Panc1 (cell line): ENCODE measurements at regions not wholly inside any gene's neighbourhood (a gene's known extent, or its start where the extent isn't known, plus 50 kb on each side); places are given as distances from the start of the nearest gene placed in this dataset.

Experiments
- ATAC-seq: fragments of 200-7000 bp; cut with Tn5 transposase; 2 replicates; pipeline ENCODE4 v1.9.1; 2020; ENCODE audit warnings: mild to moderate bottlenecking, moderate library complexity
- BruUV-seq: library from RNA; stranded (reverse); fragments of 400-500 nt; replicated peaks from 2 replicates; lab custom pipeline; 2021; lab: Mats Ljungman, UMichigan
- CTCF ChIA-PET: fragments of 300-600 bp; sonication (Branson Sonifier 250); formaldehyde crosslinking; loops from one replicate; lab custom pipeline; 2022; ENCODE audit warnings: antibody characterized with exemption; lab: Charles Lee
- POLR2A ChIA-PET: fragments of 300-600 bp; sonication (Branson Sonifier 250); formaldehyde crosslinking; loops from one replicate; lab custom pipeline; 2022; ENCODE audit warnings: antibody characterized with exemption; lab: Charles Lee
- DNase-seq: peaks from one replicate; pipeline ENCODE4 v3.0.0-alpha.2; 2010; ENCODE audit warnings: low read depth, low spot score
- H3K27ac ChIP-seq: 2 replicates; pipeline ENCODE4 v1.5.1; 2011; ENCODE audit warnings: mild to moderate bottlenecking, low read length, inconsistent platforms
- H3K27me3 ChIP-seq: fragments of 200-500 bp; sonication (Bioruptor generic); 2 replicates; pipeline ENCODE4 v1.6.0; 2014; ENCODE audit warnings: low read length, inconsistent platforms; ENCODE audit not compliant: control insufficient read depth, insufficient read depth
- H3K36me3 ChIP-seq: fragments of 200-500 bp; sonication (Bioruptor generic); 2 replicates; pipeline ENCODE4 v1.5.1; 2014; ENCODE audit warnings: inconsistent platforms, mild to moderate bottlenecking, low read length, moderate library complexity; ENCODE audit not compliant: control insufficient read depth, insufficient read depth
- H3K4me1 ChIP-seq: 2 replicates; pipeline ENCODE4 v1.5.1; 2011; ENCODE audit warnings: inconsistent platforms, mild to moderate bottlenecking, low read length, moderate library complexity; ENCODE audit not compliant: control insufficient read depth, insufficient read depth
- H3K4me3 ChIP-seq, 2 experiments: 2 replicates each; pipeline ENCODE4 v1.5.1; 2011 to 2012; ENCODE audit warnings: low read depth in 2 of 2, low read length in 2 of 2, mild to moderate bottlenecking in 2 of 2, inconsistent platforms in 1 of 2, moderate library complexity in 1 of 2
- H3K9me3 ChIP-seq: fragments of 200-500 bp; sonication (Bioruptor generic); 2 replicates; pipeline ENCODE4 v1.5.1; 2014; ENCODE audit warnings: low read depth, mild to moderate bottlenecking, inconsistent platforms, low read length, moderate library complexity; ENCODE audit not compliant: control insufficient read depth, insufficient read depth
- POLR2AphosphoS5 ChIP-seq: IDR thresholded peaks from 2 replicates; pipeline ENCODE4 v1.6.1; 2012; ENCODE audit warnings: mild to moderate bottlenecking, low read depth, low read length, moderate library complexity
- SIN3A ChIP-seq: IDR thresholded peaks from 2 replicates; pipeline ENCODE4 v1.6.1; 2012; ENCODE audit warnings: low read depth, mild to moderate bottlenecking, low read length, moderate library complexity, borderline replicate concordance; ENCODE audit not compliant: insufficient read depth
- TCF7L2 ChIP-seq: IDR thresholded peaks from 2 replicates; pipeline ENCODE4 v1.6.1; 2011; ENCODE audit warnings: mild to moderate bottlenecking, low read depth, low read length, inconsistent platforms
- in situ Hi-C: cut with HindIII; loops from 2 replicates; pipeline ENCODE4 v1.10.0; 2016; ENCODE audit warnings: low sequenced_read_pairs, low pct_unique_long_range_greater_than_20kb
- intact Hi-C: fragments of 100-400 bp; cut with micrococcal nuclease; formaldehyde crosslinking; loops from one replicate; pipeline ENCODE4 v1.10.0; 2022; ENCODE audit not compliant: unreplicated experiment
- TF ChIP-seq, protein P1 (sequence below): fragments of 450-650 bp; IDR thresholded peaks from 2 replicates; pipeline ENCODE4 v1.5.1; 2017; ENCODE audit warnings: mild to moderate bottlenecking
- TF ChIP-seq, protein P2 (sequence below), 2 experiments: IDR thresholded peaks; 2 replicates each; pipeline ENCODE4 v1.6.1; 2011 to 2012; ENCODE audit warnings: low read depth in 2 of 2, control low read depth in 1 of 2, low read length in 1 of 2, mild to moderate bottlenecking in 1 of 2, moderate library complexity in 1 of 2; ENCODE audit not compliant: insufficient read depth in 1 of 2

DNA sequence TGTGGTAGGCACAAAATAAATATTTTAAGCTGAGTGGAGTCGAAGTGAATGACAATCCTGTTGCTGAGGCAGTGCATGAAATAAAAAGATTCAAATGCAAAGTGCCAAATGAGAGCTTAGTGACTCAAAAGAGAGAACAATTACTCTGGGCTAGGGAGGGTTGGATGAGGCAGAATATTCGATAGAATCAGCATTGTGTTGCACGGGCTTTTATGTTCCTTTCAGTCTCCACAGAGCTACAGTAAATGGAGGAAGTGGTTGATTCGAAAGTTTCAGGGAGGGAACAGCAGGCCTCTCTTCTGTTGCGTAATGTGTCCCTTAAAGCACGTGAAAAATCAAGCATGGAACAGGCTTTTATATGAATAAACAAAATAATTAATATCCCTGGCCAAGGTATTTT is 599.3 kb upstream of the CELF2 start:
- no peak for ATAC-seq
- Histone ChIP-seq H3K27me3 (no peaks in the 10 kb centered on the region), H3K36me3 (no peaks in the 10 kb centered on the region), H3K27ac (no peak overlapping the region), H3K4me3 (no peak overlapping the region), H3K4me1 (no peaks in the 10 kb centered on the region), H3K9me3 (no peaks in the 10 kb centered on the region)
- DNase-seq: no peak
- in situ Hi-C loops: no loop called here
- ChIA-PET POLR2A (no interaction called here), CTCF (no interaction called here)
- intact Hi-C loops: no loop called here
- TF ChIP-seq, protein P1, sequence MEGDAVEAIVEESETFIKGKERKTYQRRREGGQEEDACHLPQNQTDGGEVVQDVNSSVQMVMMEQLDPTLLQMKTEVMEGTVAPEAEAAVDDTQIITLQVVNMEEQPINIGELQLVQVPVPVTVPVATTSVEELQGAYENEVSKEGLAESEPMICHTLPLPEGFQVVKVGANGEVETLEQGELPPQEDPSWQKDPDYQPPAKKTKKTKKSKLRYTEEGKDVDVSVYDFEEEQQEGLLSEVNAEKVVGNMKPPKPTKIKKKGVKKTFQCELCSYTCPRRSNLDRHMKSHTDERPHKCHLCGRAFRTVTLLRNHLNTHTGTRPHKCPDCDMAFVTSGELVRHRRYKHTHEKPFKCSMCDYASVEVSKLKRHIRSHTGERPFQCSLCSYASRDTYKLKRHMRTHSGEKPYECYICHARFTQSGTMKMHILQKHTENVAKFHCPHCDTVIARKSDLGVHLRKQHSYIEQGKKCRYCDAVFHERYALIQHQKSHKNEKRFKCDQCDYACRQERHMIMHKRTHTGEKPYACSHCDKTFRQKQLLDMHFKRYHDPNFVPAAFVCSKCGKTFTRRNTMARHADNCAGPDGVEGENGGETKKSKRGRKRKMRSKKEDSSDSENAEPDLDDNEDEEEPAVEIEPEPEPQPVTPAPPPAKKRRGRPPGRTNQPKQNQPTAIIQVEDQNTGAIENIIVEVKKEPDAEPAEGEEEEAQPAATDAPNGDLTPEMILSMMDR: no peak
- no TSS peak for BruUV-seq

DNA sequence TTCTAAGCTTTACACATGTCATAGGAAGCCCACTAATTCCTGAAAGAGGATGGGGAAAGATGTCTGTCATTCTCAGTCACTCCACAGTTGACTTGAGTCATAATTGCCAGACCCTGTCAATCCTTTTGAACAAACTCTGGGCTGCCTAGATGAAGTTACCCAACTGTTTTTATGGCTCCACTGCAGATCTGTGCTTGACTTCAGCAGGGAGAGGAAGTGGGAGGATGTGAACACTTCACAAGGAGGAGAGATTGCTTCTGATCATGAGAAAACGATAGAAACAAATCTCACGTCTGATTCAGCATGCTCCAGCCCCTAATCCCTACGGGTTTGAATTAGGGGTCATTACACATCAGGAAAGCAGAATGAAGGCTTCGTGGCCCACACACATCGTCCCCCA is 596.6 kb upstream of the CELF2 start:
- Histone ChIP-seq H3K27ac (no peak overlapping the region), H3K4me3 (no peak overlapping the region), H3K27me3 (no peaks in the 10 kb centered on the region), H3K9me3 (no peaks in the 10 kb centered on the region), H3K36me3 (no peaks in the 10 kb centered on the region), H3K4me1 (no peaks in the 10 kb centered on the region)
- in situ Hi-C loops: no loop called here
- BruUV-seq: no TSS peak
- intact Hi-C loops: no loop called here
- DNase-seq (no peak), ATAC-seq (no peak)
- ChIA-PET CTCF (no interaction called here), POLR2A (no interaction called here)
- no peak for TF ChIP-seq SIN3A
- no peak for TF ChIP-seq POLR2AphosphoS5
- TF ChIP-seq, protein P2, sequence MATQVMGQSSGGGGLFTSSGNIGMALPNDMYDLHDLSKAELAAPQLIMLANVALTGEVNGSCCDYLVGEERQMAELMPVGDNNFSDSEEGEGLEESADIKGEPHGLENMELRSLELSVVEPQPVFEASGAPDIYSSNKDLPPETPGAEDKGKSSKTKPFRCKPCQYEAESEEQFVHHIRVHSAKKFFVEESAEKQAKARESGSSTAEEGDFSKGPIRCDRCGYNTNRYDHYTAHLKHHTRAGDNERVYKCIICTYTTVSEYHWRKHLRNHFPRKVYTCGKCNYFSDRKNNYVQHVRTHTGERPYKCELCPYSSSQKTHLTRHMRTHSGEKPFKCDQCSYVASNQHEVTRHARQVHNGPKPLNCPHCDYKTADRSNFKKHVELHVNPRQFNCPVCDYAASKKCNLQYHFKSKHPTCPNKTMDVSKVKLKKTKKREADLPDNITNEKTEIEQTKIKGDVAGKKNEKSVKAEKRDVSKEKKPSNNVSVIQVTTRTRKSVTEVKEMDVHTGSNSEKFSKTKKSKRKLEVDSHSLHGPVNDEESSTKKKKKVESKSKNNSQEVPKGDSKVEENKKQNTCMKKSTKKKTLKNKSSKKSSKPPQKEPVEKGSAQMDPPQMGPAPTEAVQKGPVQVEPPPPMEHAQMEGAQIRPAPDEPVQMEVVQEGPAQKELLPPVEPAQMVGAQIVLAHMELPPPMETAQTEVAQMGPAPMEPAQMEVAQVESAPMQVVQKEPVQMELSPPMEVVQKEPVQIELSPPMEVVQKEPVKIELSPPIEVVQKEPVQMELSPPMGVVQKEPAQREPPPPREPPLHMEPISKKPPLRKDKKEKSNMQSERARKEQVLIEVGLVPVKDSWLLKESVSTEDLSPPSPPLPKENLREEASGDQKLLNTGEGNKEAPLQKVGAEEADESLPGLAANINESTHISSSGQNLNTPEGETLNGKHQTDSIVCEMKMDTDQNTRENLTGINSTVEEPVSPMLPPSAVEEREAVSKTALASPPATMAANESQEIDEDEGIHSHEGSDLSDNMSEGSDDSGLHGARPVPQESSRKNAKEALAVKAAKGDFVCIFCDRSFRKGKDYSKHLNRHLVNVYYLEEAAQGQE (IDR thresholded peaks at IDR 0.05; ENCODE audit: insufficient read depth in 1 of 2, low read depth in 2 of 2, low read length in 1 of 2): no peak
- no peak for TF ChIP-seq TCF7L2
- TF ChIP-seq, protein P1: no peak
